ENCODE measurements at regions not wholly inside any gene's neighbourhood (a gene's known extent, or its start where the extent isn't known, plus 50 kb on each side); places are given as distances from the start of the nearest gene placed in this dataset.

- DNase-seq, result no peak
These were observed 167.5 kb upstream of the ALCAM start for GRCh38 chr3:105199217-105199616.

- no peak for DNase-seq
These were observed 156.6 kb upstream of the ALCAM start for GRCh38 chr3:105210141-105210540.

GRCh38 chr3:105214590-105214989 is 152.1 kb upstream of the ALCAM start:
- no peak for DNase-seq

- DNase-seq, result no peak
These were observed 144.1 kb upstream of the ALCAM start for GRCh38 chr3:105222568-105223093.

GRCh38 chr3:105223815-105224214 is 142.9 kb upstream of the ALCAM start:
- no peak for DNase-seq

- DNase-seq, result no peak
These were observed 138.0 kb upstream of the ALCAM start for GRCh38 chr3:105228696-105229095.

- no peak for DNase-seq
These were observed 134.2 kb upstream of the ALCAM start for GRCh38 chr3:105232553-105232952.

- no peak for DNase-seq
These were observed 133.7 kb upstream of the ALCAM start for GRCh38 chr3:105233010-105233409.

GRCh38 chr3:105235221-105235620 is 131.5 kb upstream of the ALCAM start:
- no peak for DNase-seq

GRCh38 chr3:105235785-105236184 is 130.9 kb upstream of the ALCAM start:
- DNase-seq, result no peak

- no peak for DNase-seq
These were observed 128.3 kb upstream of the ALCAM start for GRCh38 chr3:105238367-105238766.

- DNase-seq, result no peak
These were observed 123.6 kb upstream of the ALCAM start for GRCh38 chr3:105243076-105243475.

GRCh38 chr3:105246536-105246935 is 120.2 kb upstream of the ALCAM start:
- no peak for DNase-seq

- peak; percentile 51 for DNase-seq
These were observed 113.5 kb upstream of the ALCAM start for GRCh38 chr3:105253225-105253624.

GRCh38 chr3:105254154-105254553 is 112.6 kb upstream of the ALCAM start:
- DNase-seq, result peak; percentile 23

- no peak for DNase-seq
These were observed 111.4 kb upstream of the ALCAM start for GRCh38 chr3:105255350-105255749.

GRCh38 chr3:105259496-105259895 is 107.2 kb upstream of the ALCAM start:
- DNase-seq, result no peak

GRCh38 chr3:105260385-105260784 is 106.3 kb upstream of the ALCAM start:
- DNase-seq, result no peak

GRCh38 chr3:105274536-105274935 is 92.2 kb upstream of the ALCAM start:
- DNase-seq, result no peak

- DNase-seq, result no peak
These were observed 91.8 kb upstream of the ALCAM start for GRCh38 chr3:105274958-105275357.

GRCh38 chr3:105277656-105278055 is 89.1 kb upstream of the ALCAM start:
- DNase-seq, result no peak

GRCh38 chr3:105278688-105279087 is 88.0 kb upstream of the ALCAM start:
- no peak for DNase-seq

GRCh38 chr3:105281989-105282388 is 84.7 kb upstream of the ALCAM start:
- DNase-seq, result no peak

- DNase-seq, result no peak
These were observed 81.8 kb upstream of the ALCAM start for GRCh38 chr3:105284876-105285275.

GRCh38 chr3:105285653-105286241 is 81.0 kb upstream of the ALCAM start:
- no peak for DNase-seq
